ENCODE measurements at regions not wholly inside any gene's neighbourhood (a gene's known extent, or its start where the extent isn't known, plus 50 kb on each side); places are given as distances from the start of the nearest gene placed in this dataset.

DNA sequence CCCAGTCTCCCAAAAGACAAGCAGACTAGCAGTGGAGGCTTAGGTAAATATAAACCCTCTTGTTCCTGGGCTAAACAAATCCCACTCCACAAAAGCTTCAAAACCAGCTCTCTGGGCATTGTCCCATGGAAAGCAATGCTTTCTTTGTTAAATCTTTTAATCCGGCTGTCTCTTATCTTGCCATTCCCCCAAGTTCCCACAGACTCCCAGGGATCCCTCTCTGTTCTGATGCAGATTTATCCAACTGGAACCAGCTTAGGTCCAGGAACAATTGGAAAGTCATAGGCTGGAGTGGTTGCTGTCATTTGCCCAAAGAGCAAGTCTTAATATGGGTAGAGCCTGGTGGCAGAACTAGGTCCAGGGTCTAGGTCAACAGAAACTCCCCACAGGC is 110.1 kb upstream of the ATP1A1 start:
- no peak for DNase-seq

DNA sequence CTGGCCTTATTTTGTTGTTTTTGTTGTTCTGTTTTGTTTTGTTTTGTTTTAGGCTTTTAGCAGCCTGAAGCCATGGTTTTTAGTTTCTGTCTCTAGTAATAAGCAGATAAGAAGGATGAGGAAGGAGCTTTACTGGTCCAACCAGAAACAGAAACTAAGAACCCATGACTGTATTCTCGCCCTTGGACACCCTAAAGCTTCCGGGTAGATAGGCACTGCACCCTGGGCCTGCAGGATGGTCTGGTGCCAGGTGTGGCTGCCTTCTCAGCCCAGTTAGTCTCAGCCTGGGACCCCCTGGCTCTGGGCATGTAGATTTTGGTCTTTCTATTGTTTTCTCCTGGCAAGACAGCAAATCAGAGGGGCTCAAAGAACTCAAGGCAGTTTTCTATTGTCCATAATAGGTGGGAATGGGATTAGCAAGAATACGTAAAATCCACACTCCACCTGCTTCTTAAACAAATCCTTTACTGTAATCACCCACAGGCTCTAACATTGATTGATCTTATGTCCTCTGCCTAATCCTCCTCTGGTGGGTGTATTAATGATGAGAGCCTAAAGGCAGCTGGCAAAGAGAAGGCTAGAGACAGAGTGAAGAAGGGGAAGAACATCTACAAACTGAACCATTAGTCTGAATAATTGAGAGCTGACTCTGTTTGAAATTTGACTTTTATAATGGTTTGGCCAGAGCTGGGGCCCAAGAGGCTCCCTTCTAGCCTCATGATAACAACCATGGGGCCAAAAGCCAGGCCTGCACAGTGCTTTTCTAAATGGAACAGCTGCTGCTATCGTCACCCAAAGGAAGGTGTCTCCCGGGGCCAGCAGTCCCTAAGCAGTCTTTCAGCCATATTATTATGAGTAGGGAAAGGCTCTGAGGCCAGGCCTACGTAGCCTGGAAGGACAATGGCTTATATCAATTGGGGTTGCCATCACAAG is 106.8 kb upstream of the ATP1A1 start:
- DNase-seq = no peak

DNA sequence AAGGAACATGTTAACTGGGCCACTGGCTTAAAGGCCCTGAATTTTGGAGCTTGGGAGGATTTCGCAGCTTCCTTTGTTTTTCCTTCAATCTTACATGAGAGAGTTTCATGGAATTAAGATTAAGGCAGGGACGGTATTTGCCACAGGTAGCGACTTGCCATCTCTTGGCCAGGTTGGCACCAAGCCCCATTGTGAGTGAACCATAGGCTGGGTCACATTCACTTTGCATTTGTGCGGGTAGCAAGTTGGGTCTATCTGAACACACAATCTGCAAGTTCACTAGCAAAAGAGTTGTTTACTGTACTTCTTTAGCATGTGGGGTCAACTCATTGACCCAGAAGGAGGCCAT is 106.2 kb upstream of the ATP1A1 start:
- DNase-seq = no peak

DNA sequence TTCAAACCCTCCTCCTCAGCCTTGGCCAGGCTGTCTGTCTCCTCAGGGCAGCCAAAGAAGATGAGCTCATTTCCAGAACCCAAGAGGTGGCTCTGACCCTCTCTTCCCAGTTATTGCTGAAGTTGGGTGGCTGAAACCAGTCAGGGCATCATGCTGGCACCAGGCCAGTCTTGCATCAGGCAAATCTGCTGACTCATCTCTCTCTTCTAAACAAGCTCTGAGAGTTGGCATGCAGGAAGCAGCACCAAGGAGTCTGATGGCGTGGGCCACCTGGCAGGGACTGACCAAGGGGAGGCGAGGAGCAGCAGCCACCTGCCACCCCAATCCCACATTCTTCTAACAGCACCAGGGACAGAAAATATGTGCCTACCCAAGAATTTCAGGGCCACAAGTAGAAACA is 104.8 kb upstream of the ATP1A1 start:
- no peak for DNase-seq

DNA sequence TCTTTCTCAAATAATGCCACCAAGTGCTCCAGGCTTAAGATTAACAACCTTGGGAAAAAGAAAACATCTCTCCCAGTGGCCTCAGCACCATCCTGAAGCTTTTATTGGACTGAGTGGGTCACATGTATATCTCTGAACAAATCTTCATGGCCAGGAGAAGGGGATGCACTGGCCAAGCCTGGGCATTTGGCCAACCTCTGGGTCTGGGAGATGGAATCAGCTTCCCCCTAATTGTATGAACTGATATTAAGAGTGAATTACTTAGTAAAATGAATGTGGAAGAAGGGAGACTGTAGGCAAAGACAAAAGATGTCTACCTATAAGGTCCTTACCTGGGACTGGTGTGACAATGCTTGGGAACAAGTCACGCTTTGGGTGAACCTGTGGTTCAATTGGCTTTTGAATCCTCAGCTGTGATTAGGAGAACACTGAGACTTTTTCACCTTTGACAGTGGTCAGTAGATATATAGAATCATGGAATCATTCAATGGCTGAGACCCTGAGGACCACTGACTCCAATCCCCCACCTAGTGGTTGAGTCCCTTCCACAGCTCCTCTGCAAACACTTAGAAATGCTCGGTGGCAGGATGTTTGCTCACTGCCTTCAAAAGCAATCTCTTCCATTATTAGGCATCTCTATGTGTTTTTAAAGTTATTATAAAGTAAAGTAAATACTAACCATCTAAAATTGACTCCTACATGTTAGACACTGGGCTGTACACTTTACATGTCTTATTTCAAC is 102.6 kb upstream of the ATP1A1 start:
- no peak for DNase-seq

DNA sequence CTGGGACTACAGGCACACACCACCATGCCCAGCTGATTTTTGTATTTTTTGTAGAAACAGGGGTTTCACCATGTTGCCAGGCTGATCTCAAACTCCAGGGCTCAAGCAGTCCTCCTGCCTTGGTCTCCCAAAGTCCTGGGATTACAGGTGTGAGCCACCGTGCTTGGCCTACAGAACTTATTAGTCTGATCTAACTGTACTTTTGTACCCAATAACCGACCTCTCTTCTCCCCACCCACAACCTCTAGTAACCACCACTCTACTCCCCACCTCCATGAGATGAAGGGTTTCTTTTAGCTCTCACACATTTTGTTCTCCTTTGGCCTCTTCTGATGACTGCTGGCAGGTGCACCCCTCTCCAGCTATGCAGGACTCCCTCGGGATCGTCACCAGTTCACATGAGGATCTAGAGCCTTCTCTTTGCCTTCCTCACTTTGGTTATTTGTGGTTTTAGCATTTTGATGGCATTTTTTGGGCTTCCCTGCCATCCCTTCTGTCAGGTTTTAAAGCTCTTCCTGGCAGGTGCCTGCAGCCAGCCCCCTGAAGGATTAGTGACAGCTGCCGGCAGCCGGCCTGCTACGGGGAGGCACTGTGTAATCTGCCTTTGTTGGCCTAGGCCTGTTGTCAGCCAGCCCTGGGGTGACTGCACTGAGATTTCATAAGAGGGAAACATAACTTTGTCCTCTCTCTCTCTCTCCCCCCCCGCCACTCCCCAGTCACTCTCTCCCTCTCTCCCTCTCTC is 99.8 kb upstream of the ATP1A1 start:
- no peak for DNase-seq

DNA sequence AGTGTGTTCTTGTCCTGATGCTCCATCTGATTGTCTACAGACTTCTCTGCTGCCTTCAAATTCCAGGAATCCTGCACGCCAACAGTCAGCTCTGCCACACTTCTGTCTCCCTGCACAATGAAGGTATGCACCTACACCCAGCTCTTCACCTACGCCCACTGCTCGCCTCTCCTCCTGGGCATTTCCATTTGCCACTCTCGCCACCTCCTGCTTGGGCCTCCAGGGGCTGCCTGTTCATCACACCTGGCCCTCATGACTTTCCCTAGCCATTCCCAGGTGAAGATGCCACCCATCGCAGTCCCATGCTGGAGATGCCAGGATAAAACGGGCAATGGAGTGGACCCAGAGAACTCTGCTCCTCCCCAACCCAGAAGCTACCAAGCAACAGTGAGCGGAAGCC is 96.5 kb upstream of the ATP1A1 start:
- no peak for DNase-seq

DNA sequence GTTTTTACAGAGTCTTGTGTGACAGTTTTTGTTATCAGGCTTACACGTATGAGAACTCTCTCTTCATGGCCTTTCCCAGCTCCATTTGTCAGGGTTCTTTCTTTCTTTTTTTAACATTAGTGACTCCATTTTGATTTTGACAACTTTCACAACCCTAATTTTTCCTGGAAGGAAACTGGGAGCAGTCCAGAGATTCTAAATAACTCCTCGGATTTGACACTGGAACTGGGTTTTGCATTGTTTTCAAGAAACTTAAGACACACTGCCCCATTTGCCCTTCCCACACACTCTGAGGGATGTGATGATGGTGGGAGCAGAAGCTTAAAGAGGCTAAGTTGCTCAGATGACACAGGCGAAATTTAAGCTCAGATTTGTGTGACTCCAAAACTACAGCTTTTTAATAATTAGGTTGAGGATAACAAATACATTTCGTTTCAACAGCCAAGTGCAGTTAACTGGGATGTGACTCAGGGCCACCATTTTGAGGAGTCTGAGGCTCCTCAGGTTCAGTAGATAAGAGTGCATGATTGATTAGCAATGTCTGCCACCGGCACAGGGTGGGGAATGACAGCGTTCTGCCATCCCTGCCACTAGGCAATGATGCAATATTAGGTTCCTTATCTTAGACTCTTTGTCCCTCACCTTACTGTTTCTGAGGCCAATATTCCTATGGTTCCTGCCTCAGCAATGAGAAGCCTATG is 95.1 kb upstream of the ATP1A1 start:
- DNase-seq = no peak

DNA sequence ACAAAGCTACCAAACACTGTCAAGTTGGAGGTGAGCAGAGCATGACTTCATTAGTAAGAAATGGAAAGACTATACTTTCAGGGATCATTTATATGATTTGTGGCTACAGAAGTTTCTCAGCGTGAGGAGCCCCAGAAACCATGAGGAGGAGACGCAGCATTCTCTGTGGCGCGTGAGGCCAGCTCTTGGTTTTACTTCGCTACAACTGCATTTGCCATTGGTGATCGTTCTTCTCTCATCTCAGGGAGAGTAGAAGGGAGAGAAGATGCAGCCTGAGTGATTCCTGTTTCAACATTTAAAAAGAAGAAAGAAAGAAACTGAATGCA is 94.5 kb upstream of the ATP1A1 start:
- no peak for DNase-seq

DNA sequence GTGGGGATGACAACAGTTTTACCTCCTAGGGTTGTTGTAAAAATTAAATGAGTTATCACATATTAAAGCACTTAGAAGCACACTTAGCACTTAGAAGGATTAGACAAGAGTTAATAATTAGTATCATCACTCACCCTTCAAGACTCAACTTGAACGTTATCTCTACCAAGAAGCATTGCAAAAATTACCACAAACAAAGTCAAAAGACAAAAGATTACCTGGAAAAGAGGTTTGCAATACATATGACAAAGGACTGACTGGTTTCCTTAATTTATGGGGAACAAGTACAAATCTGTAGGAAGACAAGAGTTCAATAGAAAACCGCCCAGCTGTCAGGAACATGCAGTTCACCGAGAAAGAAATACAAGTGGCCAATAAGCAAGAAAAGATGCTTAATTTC is 93.3 kb upstream of the ATP1A1 start:
- no peak for DNase-seq

DNA sequence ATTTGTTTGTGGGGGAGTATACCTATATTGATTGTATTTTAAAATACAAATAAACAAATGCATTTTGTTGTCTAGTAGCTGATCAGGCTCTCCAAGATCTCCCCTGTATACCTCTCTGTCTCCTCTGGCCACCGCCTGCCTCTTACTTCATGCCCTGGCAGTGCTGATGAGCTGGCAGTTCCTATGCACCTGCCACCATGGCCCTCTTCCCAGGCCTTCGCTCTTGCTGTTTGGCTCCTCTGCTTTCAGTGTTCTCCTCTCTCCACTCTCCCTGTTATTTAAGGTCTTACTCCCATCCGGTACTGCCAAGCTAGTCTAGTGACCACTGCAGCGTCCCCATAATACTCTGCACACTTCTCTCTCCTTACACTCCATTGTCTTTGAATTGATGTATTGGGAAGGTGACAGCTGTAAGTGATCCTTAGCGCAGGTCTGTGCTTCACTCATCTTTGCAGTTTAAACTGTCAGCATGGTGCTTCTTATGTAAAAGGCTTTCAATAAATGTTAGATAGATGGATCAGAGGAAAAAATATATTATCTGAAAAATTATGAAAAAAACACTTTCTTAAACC is 88.1 kb upstream of the ATP1A1 start:
- DNase-seq = no peak

DNA sequence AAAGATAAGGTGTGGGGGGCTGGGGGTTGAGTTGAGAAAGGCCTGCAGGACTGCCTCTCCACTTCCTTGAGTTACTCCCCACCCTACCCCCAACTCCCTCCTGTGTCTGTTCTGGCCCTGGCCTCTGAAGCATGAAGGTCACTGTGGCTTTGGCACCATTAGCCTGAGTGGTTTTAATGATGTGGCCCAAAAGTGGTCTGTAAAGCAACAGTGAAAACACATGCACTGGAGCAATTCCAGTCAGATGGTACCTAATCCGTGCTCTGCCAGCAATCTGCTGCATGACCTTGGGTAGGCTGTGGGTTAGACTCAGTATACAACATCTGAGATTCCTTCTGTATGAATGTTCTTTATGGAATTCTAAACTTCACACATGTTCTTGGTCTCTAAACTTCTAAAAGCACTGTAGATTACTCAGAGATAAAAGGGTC is 86.5 kb upstream of the ATP1A1 start:
- no peak for DNase-seq

DNA sequence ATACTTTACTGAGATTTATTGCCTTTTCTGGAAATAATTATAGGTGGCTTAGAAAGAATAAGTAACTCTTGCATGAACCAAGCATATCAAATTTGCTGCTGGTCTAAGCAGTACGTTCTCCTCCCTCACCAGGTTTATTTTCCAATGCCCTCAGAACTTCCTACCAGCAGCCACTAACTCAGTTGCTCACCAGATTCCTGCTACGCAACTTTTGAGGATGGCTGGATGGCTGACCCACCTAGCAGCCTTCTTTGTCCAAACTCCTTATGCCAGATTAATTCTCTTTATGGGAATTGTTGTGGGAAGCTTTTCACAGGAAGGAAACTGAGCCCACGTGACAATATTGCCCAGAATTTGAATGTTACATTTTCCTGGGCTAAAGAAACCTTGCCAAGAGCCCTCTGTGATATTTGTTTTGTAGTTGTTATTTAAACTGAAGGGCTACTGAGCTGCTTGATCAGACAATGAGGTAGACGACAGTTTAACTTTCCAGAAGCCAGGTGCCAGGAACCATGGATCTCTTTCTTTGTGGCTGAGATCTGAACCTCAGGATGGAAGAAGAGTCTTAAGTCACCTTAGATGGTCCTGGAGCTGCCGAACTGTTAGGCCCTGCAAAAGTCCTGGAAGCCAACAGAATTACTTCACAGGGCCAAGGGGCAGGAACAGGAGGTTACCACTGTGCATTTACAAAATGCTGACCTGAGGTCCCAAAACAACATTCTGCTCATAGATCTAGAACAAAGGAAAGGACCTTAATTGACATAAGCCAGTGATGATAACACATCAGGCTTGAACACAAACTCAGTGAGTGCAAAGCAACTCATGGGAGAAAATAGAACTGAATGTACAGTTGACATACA is 85.5 kb upstream of the ATP1A1 start:
- DNase-seq = no peak

DNA sequence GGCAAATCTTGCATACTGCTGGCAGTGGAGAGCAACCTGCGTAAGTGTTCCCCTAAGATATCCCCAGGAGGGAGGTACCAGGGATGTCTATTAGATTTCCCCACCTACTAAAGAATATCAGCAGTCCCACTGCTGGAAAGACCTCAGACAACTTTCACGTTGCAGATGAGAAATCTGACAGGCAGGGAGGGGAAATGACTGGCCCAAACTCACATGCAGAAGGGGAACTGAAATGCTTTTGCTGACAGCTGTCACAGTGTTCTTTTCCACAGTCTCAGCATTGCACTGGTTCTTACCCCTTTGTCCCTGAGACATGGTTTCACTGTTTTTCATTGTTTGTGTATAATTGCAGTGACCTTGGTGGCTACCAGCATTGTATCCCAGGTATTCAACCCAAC is 84.8 kb upstream of the ATP1A1 start:
- DNase-seq = no peak

DNA sequence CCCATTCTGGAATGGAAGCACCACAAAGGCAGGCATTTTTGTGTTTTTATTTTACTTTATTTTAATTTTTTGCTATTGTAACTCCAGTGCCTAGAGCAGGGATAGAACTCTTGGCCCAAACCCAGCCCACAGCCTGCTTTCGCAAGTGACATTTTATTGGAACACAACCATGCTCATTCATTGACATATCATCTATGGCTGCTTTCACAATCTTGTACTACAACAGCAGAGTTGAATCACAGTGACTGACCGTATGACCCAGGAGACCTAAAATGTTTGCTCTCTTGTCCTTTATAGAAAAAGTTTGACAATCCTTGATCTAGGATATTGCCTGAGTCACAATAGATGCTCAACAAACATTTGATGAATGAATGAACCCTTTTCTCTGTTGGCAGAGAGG is 83.9 kb upstream of the ATP1A1 start:
- DNase-seq = no peak

DNA sequence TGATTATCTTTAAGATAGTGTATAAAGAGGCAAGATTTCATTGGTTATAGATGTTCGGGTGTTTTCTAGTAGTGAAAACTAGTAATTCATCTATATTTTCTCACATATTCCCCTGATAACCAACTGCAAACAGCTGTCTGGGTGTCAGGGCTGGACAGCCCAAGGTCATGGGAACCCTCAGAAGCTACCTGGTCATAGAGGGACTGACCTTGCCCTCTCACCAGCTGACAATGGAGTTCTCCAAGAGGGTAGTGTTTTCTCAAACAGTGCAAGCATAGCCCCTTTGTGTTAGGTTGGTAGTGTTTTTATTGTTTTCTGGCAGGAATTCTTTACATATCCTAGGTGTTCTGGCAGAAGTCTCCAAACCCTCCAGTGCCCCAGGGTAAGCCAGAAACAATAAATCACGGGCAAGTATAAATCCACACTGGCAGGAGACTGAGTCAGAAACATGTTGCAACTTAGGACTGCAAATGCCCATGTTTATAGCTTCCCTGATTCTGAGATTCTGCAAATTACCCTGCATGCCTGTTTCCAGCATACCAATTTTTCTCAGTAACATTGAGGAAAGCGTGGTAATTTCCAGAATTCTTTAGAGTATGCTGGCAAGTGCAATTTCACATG is 82.8 kb upstream of the ATP1A1 start:
- DNase-seq = no peak

DNA sequence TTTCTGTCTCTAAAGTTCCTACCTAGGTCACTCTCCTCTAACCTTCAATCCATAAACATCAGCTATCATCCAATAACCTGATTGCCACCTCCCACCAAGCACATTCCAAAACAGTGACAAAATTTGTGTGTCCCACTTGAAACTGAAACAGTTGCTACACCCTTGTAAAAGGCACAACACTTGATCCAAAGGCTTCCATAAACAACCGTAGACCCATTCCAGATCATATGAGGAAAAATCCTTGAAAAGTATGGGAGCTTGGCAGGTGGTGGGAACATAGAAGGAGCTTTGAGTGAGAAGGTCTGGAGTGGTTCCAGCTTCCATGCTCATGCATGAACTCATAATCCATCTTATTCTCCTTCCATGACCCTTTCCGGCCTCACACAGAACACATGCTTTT is 82.0 kb upstream of the ATP1A1 start:
- no peak for DNase-seq

DNA sequence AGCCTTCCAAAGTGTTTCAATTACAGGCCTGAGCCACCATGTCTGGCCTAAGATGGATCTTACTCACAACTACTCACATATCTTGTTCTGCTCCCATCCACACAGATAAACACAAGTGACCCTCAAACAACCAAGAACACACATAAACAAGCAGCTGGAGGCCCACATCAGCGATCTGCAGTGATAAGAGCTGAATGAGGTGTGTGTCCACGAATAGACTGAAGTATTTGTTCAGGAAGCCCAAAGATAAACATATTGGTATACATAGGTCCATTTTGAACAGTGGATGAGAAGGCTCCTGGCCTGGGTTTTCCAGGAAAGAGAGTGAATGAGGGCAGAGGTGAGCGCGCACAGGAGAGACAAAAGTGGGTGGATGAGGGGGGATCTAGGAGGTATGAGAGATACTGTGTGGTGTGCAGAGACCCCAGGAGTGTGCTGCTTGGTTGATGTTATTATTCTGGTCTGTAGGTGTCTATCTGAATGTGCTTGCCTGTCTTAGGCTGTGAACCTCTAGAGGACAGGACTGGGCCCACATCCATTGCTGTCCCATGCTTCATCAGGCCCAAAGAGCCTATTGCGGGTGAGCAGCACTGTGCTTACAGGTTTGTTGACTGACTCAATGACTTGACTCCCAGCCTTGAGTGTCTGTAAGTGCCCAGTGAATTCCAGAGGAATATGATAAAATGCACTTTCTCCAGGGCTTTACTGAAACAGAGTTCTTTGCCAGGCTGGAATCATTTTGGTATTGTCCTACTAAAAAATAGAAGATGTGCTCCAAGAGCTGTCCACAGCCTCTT is 79.9 kb upstream of the ATP1A1 start:
- DNase-seq = no peak

DNA sequence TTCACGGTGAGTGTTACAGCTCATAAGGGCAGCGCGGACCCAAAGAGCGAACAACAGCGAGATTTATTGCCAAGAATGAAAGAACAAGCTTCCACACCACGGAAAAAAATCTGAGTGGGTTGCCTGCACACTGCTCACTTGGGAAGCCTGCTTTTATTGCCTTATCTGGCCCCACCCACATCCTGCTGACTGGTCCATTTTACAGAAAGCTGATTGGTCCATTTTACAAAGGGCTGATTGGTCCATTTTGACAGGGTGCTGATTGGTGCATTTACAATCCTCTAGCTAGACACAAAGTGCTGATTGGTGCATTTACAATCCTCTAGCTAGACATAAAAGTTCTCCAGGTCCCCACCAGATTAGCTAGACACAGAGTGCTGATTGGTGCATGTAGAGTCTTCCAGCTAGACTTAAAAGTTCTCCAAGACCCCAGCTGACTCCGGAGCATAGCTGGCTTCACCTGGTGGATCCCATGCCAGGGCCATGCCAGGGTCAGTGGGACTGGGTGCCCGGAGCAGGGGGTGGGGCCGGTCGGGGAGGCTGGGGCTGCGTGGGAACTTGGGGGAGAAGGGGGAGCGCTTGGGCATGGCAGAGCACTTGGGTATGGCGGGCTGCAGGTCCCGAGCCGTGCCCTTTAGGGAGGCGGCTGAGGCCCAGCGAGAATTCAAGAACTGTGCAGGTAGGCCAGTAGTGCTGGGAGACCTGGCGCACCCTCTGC is 75.4 kb upstream of the ATP1A1 start:
- no peak for DNase-seq

Measured in skin of body (tissue), 1 donor.